CD14-positive monocyte (primary cell): ENCODE measurements at regions not wholly inside any gene's neighbourhood (a gene's known extent, or its start where the extent isn't known, plus 50 kb on each side); places are given as distances from the start of the nearest gene placed in this dataset.

ENCODE experiments used
- DNase-seq, 3 donors: peaks; one replicate each; pipeline ENCODE4 v3.0.0-alpha.2; 2011 to 2022
- H2AFZ ChIP-seq: 2 replicates; pipeline ENCODE4 v1.6.0; 2012; ENCODE audit warnings: mild to moderate bottlenecking, low read depth, low read length, inconsistent platforms; ENCODE audit not compliant: insufficient read depth, poor library complexity, severe bottlenecking
- H3K27ac ChIP-seq, 2 donors: 1 replicate in 1 of 2; 2 replicates in 1 of 2; pipeline ENCODE4 v1.5.1; 2012 to 2013; ENCODE audit warnings: low read length in 2 of 2, control low read depth in 1 of 2, inconsistent platforms in 1 of 2, low read depth in 1 of 2, mild to moderate bottlenecking in 1 of 2
- H3K27me3 ChIP-seq, 2 donors: one replicate each; pipeline versions ENCODE4 v1.6.0 to v1.6.1; 2011 to 2013; ENCODE audit warnings: low read length in 2 of 2; ENCODE audit not compliant: control insufficient read depth in 2 of 2, insufficient read depth in 2 of 2
- H3K36me3 ChIP-seq, 2 donors: replicated peaks in 1 of 2; 1 replicate in 1 of 2; 2 replicates in 1 of 2; pipeline versions ENCODE4 v1.5.1 to v1.6.1; 2012 to 2013; ENCODE audit warnings: low read length in 2 of 2, control low read depth in 1 of 2, inconsistent platforms in 1 of 2, mild to moderate bottlenecking in 1 of 2; ENCODE audit not compliant: insufficient read depth in 2 of 2, control insufficient read depth in 1 of 2
- H3K4me1 ChIP-seq, 2 donors: 1 replicate in 1 of 2; 2 replicates in 1 of 2; pipeline versions ENCODE4 v1.5.1 to v1.6.1; 2012 to 2013; ENCODE audit warnings: low read length in 2 of 2, control low read depth in 1 of 2, inconsistent platforms in 1 of 2, mild to moderate bottlenecking in 1 of 2, moderate library complexity in 1 of 2; ENCODE audit not compliant: insufficient read depth in 2 of 2, control insufficient read depth in 1 of 2
- H3K4me2 ChIP-seq: replicated peaks from 2 replicates; pipeline ENCODE3; 2012; ENCODE audit warnings: low read length, moderate library complexity, mild to moderate bottlenecking; ENCODE audit not compliant: poor library complexity, severe bottlenecking; ENCODE audit errors: extremely low read depth
- H3K4me3 ChIP-seq, 3 experiments: fragments of 200-600 bp in 1 of 3; sonication (generic) in 1 of 3; replicated peaks in 1 of 3; 1 replicate in 2 of 3; 2 replicates in 1 of 3; pipeline ENCODE4 v1.5.1; 2011 to 2013; ENCODE audit warnings: low read length in 3 of 3, mild to moderate bottlenecking in 3 of 3, control low read depth in 2 of 3, low read depth in 2 of 3, inconsistent platforms in 1 of 3, moderate library complexity in 1 of 3
- H3K79me2 ChIP-seq: 2 replicates; pipeline ENCODE4 v1.6.0; 2012; ENCODE audit warnings: mild to moderate bottlenecking, control low read depth, inconsistent platforms, low read length, moderate library complexity; ENCODE audit not compliant: insufficient read depth
- H3K9ac ChIP-seq: 2 replicates; pipeline ENCODE4 v1.6.0; 2017; ENCODE audit warnings: low read length, mild to moderate bottlenecking; ENCODE audit not compliant: insufficient read depth, poor library complexity, severe bottlenecking
- H3K9me3 ChIP-seq, 2 donors: replicated peaks in 1 of 2; 1 replicate in 1 of 2; 2 replicates in 1 of 2; pipeline versions ENCODE4 v1.5.1 to v1.6.1; 2012 to 2013; ENCODE audit warnings: low read length in 2 of 2, control low read depth in 1 of 2; ENCODE audit not compliant: control insufficient read depth in 1 of 2, insufficient read depth in 1 of 2
- H4K20me1 ChIP-seq: 2 replicates; pipeline ENCODE4 v1.6.0; 2012; ENCODE audit warnings: mild to moderate bottlenecking, low read length, control low read depth, moderate library complexity; ENCODE audit not compliant: insufficient read depth
- H3K27ac Mint-ChIP-seq, 7 donors: one replicate each; pipeline ENCODE4 v1.8.0; 2020; ENCODE audit warnings: mild to moderate bottlenecking in 7 of 7, mixed read lengths in 7 of 7, moderate library complexity in 6 of 7, inconsistent platforms in 2 of 7
- H3K27me3 Mint-ChIP-seq, 3 donors: one replicate each; pipeline ENCODE4 v1.8.0; 2021 to 2022; ENCODE audit warnings: low read depth in 3 of 3, mild to moderate bottlenecking in 3 of 3, mixed read lengths in 3 of 3, moderate library complexity in 3 of 3, inconsistent platforms in 1 of 3
- H3K36me3 Mint-ChIP-seq, 2 donors: one replicate each; pipeline ENCODE4 v1.8.0; 2020; ENCODE audit warnings: mixed read lengths in 2 of 2, inconsistent platforms in 1 of 2, mild to moderate bottlenecking in 1 of 2
- H3K4me1 Mint-ChIP-seq: one replicate; pipeline ENCODE4 v1.8.0; 2020; ENCODE audit warnings: mild to moderate bottlenecking, mixed read lengths
- H3K4me3 Mint-ChIP-seq, 2 donors: one replicate each; pipeline ENCODE4 v1.8.0; 2020; ENCODE audit warnings: mild to moderate bottlenecking in 2 of 2, mixed read lengths in 2 of 2, moderate library complexity in 1 of 2
- H3K9me3 Mint-ChIP-seq, 7 donors: one replicate each; pipeline ENCODE4 v1.8.0; 2020 to 2022; ENCODE audit warnings: mixed read lengths in 7 of 7, mild to moderate bottlenecking in 6 of 7, moderate library complexity in 6 of 7, inconsistent platforms in 2 of 7
- WGBS: methylation state at CpG from one replicate; pipeline ENCODE4 v1.1.5; 2013; ENCODE audit warnings: missing lambda C conversion rate; ENCODE audit not compliant: insufficient coverage; 5-methylcytosine and 5-hydroxymethylcytosine counted together
- intact Hi-C, 2 donors: fragments of 100-400 bp; cut with micrococcal nuclease; formaldehyde crosslinking; loops; one replicate each; pipeline versions ENCODE4 v1.15.0 to v1.15.1; 2023
- TF ChIP-seq, protein P1 (sequence below): fragments of 200-600 bp; IDR thresholded peaks from one replicate; pipeline ENCODE4 v1.8.0; 2022; ENCODE audit warnings: antibody characterized with exemption, mild to moderate bottlenecking

DNA sequence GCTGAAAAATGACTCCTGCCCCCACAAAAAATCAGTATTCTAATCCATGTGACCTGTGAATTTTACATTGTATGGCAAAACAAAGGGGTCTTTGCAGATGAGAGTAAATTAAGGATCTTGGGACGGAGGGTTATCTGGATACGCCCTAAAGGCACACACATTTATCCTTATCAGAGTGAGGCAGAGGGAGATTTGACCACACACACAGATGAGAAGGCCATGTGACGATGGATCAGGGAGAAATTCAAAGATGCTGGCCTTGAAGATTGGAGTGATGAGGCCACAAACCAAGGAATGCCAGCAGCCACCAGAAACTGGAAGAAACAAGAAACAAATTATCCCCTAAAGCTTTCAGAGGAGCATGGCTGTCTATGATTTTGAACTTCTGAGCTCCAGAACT lies 288.5 kb downstream of the XXYLT1 start:
- Mint-ChIP-seq H3K36me3 (peaks cover 0 to 3% of the 10 kb centered on the region in 2 donors), H3K9me3 (peaks cover 0 to 4% (median 2%) of the 10 kb centered on the region in 7 donors), H3K4me1 (peaks cover 40% of the 10 kb centered on the region), H3K27ac (no peak overlapping the region), H3K27me3 (peaks cover 0 to 5% (median 4%) of the 10 kb centered on the region in 3 donors), H3K4me3 (no peak overlapping the region)
- intact Hi-C loops, result no loop called here
- H3K4me1 ChIP-seq, result peaks cover 33 to 34% of the 10 kb centered on the region in 2 donors
- no peaks in the 10 kb centered on the region for H3K36me3 ChIP-seq
- no peak overlapping the region for H3K4me3 ChIP-seq
- no peak for DNase-seq
- H3K9ac ChIP-seq, result no peak overlapping the region
- no peaks in the 10 kb centered on the region for H4K20me1 ChIP-seq
- no peaks in the 10 kb centered on the region for H3K27me3 ChIP-seq
- TF ChIP-seq, protein P1, sequence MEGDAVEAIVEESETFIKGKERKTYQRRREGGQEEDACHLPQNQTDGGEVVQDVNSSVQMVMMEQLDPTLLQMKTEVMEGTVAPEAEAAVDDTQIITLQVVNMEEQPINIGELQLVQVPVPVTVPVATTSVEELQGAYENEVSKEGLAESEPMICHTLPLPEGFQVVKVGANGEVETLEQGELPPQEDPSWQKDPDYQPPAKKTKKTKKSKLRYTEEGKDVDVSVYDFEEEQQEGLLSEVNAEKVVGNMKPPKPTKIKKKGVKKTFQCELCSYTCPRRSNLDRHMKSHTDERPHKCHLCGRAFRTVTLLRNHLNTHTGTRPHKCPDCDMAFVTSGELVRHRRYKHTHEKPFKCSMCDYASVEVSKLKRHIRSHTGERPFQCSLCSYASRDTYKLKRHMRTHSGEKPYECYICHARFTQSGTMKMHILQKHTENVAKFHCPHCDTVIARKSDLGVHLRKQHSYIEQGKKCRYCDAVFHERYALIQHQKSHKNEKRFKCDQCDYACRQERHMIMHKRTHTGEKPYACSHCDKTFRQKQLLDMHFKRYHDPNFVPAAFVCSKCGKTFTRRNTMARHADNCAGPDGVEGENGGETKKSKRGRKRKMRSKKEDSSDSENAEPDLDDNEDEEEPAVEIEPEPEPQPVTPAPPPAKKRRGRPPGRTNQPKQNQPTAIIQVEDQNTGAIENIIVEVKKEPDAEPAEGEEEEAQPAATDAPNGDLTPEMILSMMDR, result no peak
- H3K9me3 ChIP-seq, result no peaks in the 10 kb centered on the region
- no peaks in the 10 kb centered on the region for H3K79me2 ChIP-seq
- H2AFZ ChIP-seq, result no peak overlapping the region
- H3K4me2 ChIP-seq, result no peak overlapping the region
- no CpG with 5 or more reads among the region's 3 CpGs for WGBS
- H3K27ac ChIP-seq, result no peak overlapping the region

DNA sequence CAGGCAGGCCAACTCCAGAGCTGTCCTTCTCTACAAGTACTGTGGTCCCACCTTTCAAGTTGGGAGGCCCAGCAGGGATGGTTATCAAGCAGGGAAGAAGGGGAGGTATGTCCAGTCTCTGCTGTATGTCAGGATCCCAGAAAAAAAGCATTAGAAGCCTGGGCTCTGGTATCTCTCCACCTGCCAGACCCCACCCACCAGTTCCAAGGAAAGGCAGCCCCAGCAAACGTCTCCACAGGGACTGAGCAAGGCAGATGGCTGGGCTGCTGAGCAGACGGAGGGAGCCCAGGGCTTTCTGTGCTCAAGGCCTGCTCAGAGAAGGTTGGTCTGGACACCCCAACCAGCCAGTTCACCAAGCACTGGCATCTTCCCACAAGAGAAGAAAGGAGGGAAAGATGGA lies 287.8 kb downstream of the XXYLT1 start:
- no peak overlapping the region for H3K4me3 Mint-ChIP-seq
- H3K36me3 ChIP-seq, result no peaks in the 10 kb centered on the region
- peaks cover 43% of the 10 kb centered on the region for H3K4me1 Mint-ChIP-seq
- peak overlapping the region in 1 of 7 donors; percentile 33 for H3K27ac Mint-ChIP-seq
- H3K27ac ChIP-seq, result no peak overlapping the region
- H3K36me3 Mint-ChIP-seq, result peaks cover 0 to 3% of the 10 kb centered on the region in 2 donors
- peaks cover 33 to 41% of the 10 kb centered on the region in 2 donors for H3K4me1 ChIP-seq
- H3K79me2 ChIP-seq, result no peaks in the 10 kb centered on the region
- H3K4me2 ChIP-seq, result no peak overlapping the region
- H3K9me3 ChIP-seq, result no peaks in the 10 kb centered on the region
- H3K9me3 Mint-ChIP-seq, result peaks cover 0 to 4% (median 2%) of the 10 kb centered on the region in 7 donors
- no peaks in the 10 kb centered on the region for H3K27me3 ChIP-seq
- no peak for DNase-seq
- intact Hi-C loops, result no loop called here
- TF ChIP-seq, protein P1, result no peak
- WGBS, result 94% methylated on average over 2 of the region's 2 CpGs
- H4K20me1 ChIP-seq, result no peaks in the 10 kb centered on the region
- H3K4me3 ChIP-seq, result no peak overlapping the region
- H3K27me3 Mint-ChIP-seq, result peaks cover 0 to 5% (median 4%) of the 10 kb centered on the region in 3 donors
- no peak overlapping the region for H2AFZ ChIP-seq
- H3K9ac ChIP-seq, result no peak overlapping the region
